ENCODE measurements at regions not wholly inside any gene's neighbourhood (a gene's known extent, or its start where the extent isn't known, plus 50 kb on each side); places are given as distances from the start of the nearest gene placed in this dataset.
"Not testable (repeated sequence)": the region's sequence is repeated elsewhere in the genome, so short reads cannot be mapped to it uniquely, and the experiment has no call there.

GRCh38 chr6:159416891-159417560, 247.8 kb downstream of the FNDC1 start:
- DNase-seq, result no peak
- Histone ChIP-seq H3K9me3 (peaks cover 3% of the 10 kb centered on the region; the same call in 1 of the 2 replicates), H3K27me3 (replicated peaks; ENCODE audit: control insufficient read depth, insufficient read depth, low read length) (no peaks in the 10 kb centered on the region), H3K4me1 (no peaks in the 10 kb centered on the region), H3K4me3 (ENCODE audit: low read depth, low read length) (no peak overlapping the region), H3K36me3 (ENCODE audit: control insufficient read depth, insufficient read depth, low read length) (no peaks in the 10 kb centered on the region)
- no peak overlapping the region for H3K4me3 Mint-ChIP-seq (ENCODE audit: unreplicated experiment)
- H3K27ac Mint-ChIP-seq (ENCODE audit: unreplicated experiment), result no peak overlapping the region
- CTCF ChIA-PET, result no interaction called here
- TF ChIP-seq, protein P1, sequence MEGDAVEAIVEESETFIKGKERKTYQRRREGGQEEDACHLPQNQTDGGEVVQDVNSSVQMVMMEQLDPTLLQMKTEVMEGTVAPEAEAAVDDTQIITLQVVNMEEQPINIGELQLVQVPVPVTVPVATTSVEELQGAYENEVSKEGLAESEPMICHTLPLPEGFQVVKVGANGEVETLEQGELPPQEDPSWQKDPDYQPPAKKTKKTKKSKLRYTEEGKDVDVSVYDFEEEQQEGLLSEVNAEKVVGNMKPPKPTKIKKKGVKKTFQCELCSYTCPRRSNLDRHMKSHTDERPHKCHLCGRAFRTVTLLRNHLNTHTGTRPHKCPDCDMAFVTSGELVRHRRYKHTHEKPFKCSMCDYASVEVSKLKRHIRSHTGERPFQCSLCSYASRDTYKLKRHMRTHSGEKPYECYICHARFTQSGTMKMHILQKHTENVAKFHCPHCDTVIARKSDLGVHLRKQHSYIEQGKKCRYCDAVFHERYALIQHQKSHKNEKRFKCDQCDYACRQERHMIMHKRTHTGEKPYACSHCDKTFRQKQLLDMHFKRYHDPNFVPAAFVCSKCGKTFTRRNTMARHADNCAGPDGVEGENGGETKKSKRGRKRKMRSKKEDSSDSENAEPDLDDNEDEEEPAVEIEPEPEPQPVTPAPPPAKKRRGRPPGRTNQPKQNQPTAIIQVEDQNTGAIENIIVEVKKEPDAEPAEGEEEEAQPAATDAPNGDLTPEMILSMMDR (IDR thresholded peaks at IDR 0.05; ENCODE audit: insufficient read depth in 1 of 2, low read depth in 1 of 2, low read length in 1 of 2, severe bottlenecking in 1 of 2, unreplicated experiment in 1 of 2), result no peak
- POLR2A ChIA-PET, result no interaction called here
- peaks cover 3% of the 10 kb centered on the region for H3K27me3 Mint-ChIP-seq (ENCODE audit: insufficient read depth, unreplicated experiment)
- H3K4me1 Mint-ChIP-seq (ENCODE audit: low read depth, unreplicated experiment), result no peaks in the 10 kb centered on the region
- intact Hi-C loops (cut with micrococcal nuclease; ENCODE audit: unreplicated experiment), result no loop called here
- H3K36me3 Mint-ChIP-seq (ENCODE audit: insufficient read depth, unreplicated experiment), result no peaks in the 10 kb centered on the region
- BruUV-seq (replicated peaks), result no TSS peak
- H3K9me3 Mint-ChIP-seq (ENCODE audit: unreplicated experiment), result peaks cover 14% of the 10 kb centered on the region

DNA sequence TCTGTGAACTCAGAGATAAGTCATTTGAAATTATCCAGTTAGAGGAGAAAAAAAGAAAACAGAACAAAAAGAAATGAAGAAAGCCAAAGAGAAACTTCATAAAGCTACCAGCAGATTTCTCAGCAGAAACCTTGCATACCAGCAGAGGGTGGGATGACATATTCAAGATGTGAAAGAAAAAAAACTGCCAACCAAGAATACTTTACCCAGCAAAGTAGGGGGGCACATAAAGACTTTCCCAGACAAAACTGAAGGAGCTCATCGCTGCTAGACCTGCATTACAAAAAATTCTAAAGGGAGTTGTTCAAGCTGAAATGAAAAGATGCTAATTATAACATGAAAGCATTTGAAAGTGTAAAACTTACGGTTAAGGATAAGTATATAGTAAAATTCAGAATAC, 246.3 kb downstream of the FNDC1 start:
- H3K9me3 Mint-ChIP-seq (ENCODE audit: unreplicated experiment), result peaks cover 14% of the 10 kb centered on the region
- BruUV-seq (replicated peaks), result no TSS peak
- no peak overlapping the region for H3K27ac Mint-ChIP-seq (ENCODE audit: unreplicated experiment)
- intact Hi-C loops (cut with micrococcal nuclease; ENCODE audit: unreplicated experiment), result no loop called here
- Histone ChIP-seq H3K27me3 (replicated peaks; ENCODE audit: control insufficient read depth, insufficient read depth, low read length) (no peaks in the 10 kb centered on the region), H3K36me3 (ENCODE audit: control insufficient read depth, insufficient read depth, low read length) (no peaks in the 10 kb centered on the region), H3K9me3 (peaks cover 3% of the 10 kb centered on the region; the same call in 1 of the 2 replicates), H3K4me3 (ENCODE audit: low read depth, low read length) (no peak overlapping the region), H3K4me1 (no peaks in the 10 kb centered on the region)
- TF ChIP-seq, protein P1 (IDR thresholded peaks at IDR 0.05; ENCODE audit: insufficient read depth in 1 of 2, low read depth in 1 of 2, low read length in 1 of 2, severe bottlenecking in 1 of 2, unreplicated experiment in 1 of 2), result no peak
- ChIA-PET POLR2A (no interaction called here), CTCF (no interaction called here)
- H3K4me3 Mint-ChIP-seq (ENCODE audit: unreplicated experiment), result no peak overlapping the region
- peaks cover 1% of the 10 kb centered on the region for H3K27me3 Mint-ChIP-seq (ENCODE audit: insufficient read depth, unreplicated experiment)
- no peak for DNase-seq
- H3K4me1 Mint-ChIP-seq (ENCODE audit: low read depth, unreplicated experiment), result no peaks in the 10 kb centered on the region
- no peaks in the 10 kb centered on the region for H3K36me3 Mint-ChIP-seq (ENCODE audit: insufficient read depth, unreplicated experiment)

GRCh38 chr6:159414711-159415110, 245.5 kb downstream of the FNDC1 start:
- H3K27me3 ChIP-seq (replicated peaks; ENCODE audit: control insufficient read depth, insufficient read depth, low read length), result no peaks in the 10 kb centered on the region
- BruUV-seq (replicated peaks), result no TSS peak
- no peaks in the 10 kb centered on the region for H3K36me3 ChIP-seq (ENCODE audit: control insufficient read depth, insufficient read depth, low read length)
- Mint-ChIP-seq H3K27me3 (ENCODE audit: insufficient read depth, unreplicated experiment) (peaks cover 4% of the 10 kb centered on the region), H3K27ac (ENCODE audit: unreplicated experiment) (no peak overlapping the region), H3K4me1 (ENCODE audit: low read depth, unreplicated experiment) (no peaks in the 10 kb centered on the region), H3K9me3 (ENCODE audit: unreplicated experiment) (peaks cover 14% of the 10 kb centered on the region), H3K4me3 (ENCODE audit: unreplicated experiment) (no peak overlapping the region), H3K36me3 (ENCODE audit: insufficient read depth, unreplicated experiment) (no peaks in the 10 kb centered on the region)
- H3K9me3 ChIP-seq, result peaks cover 3% of the 10 kb centered on the region; the same call in 1 of the 2 replicates
- H3K4me3 ChIP-seq (ENCODE audit: low read depth, low read length), result no peak overlapping the region
- TF ChIP-seq, protein P1 (IDR thresholded peaks at IDR 0.05; ENCODE audit: insufficient read depth in 1 of 2, low read depth in 1 of 2, low read length in 1 of 2, severe bottlenecking in 1 of 2, unreplicated experiment in 1 of 2), result no peak
- DNase-seq, result no peak
- ChIA-PET POLR2A (no interaction called here), CTCF (no interaction called here)
- no peaks in the 10 kb centered on the region for H3K4me1 ChIP-seq
- intact Hi-C loops (cut with micrococcal nuclease; ENCODE audit: unreplicated experiment), result no loop called here

GRCh38 chr6:159407211-159407780, 238.1 kb downstream of the FNDC1 start:
- BruUV-seq (replicated peaks); H3K36me3 ChIP-seq (ENCODE audit: control insufficient read depth, insufficient read depth, low read length); H3K9me3 Mint-ChIP-seq (ENCODE audit: unreplicated experiment); intact Hi-C loops (cut with micrococcal nuclease; ENCODE audit: unreplicated experiment); H3K4me3 Mint-ChIP-seq (ENCODE audit: unreplicated experiment); H3K4me1 ChIP-seq; POLR2A ChIA-PET; H3K36me3 Mint-ChIP-seq (ENCODE audit: insufficient read depth, unreplicated experiment); H3K27ac Mint-ChIP-seq (ENCODE audit: unreplicated experiment); H3K4me3 ChIP-seq (ENCODE audit: low read depth, low read length); DNase-seq; H3K27me3 Mint-ChIP-seq (ENCODE audit: insufficient read depth, unreplicated experiment); H3K27me3 ChIP-seq (replicated peaks; ENCODE audit: control insufficient read depth, insufficient read depth, low read length); H3K4me1 Mint-ChIP-seq (ENCODE audit: low read depth, unreplicated experiment); CTCF ChIA-PET; H3K9me3 ChIP-seq: not testable (repeated sequence)

All from Caco-2 (cell line).